ENCODE measurements at regions not wholly inside any gene's neighbourhood (a gene's known extent, or its start where the extent isn't known, plus 50 kb on each side); places are given as distances from the start of the nearest gene placed in this dataset.
"Not testable (repeated sequence)": the region's sequence is repeated elsewhere in the genome, so short reads cannot be mapped to it uniquely, and the experiment has no call there.

DNA sequence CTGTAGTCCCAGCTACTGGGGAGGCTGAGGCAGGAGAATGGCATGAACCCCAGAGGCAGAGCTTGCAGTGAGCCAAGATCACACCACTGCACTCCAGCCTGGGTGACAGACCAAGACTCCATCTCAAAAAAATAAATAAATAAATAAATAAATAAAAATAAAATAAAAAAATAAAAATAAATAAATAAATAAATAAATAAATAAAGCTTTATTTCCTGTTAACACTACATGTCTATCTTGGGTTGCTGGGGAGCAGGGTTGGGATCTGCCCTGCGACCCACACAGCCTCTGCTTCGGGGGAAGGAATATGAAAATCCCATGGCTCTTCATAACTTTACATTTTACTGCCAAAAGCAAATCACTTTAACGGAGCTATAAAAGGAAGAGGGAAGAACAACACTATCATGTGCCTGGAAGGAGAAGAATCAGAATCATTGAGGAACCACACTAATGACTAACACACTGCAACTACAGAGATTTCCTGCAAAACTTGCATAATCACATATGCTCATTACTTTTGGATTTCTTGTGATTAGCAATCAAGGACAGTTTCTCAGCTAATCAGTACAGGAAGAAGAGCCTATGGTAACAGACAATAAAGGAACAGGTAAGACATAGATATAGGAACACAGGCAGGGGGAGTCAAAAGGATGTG lies 72.8 kb upstream of the CD55 start:
- TF ChIP-seq, protein P1, sequence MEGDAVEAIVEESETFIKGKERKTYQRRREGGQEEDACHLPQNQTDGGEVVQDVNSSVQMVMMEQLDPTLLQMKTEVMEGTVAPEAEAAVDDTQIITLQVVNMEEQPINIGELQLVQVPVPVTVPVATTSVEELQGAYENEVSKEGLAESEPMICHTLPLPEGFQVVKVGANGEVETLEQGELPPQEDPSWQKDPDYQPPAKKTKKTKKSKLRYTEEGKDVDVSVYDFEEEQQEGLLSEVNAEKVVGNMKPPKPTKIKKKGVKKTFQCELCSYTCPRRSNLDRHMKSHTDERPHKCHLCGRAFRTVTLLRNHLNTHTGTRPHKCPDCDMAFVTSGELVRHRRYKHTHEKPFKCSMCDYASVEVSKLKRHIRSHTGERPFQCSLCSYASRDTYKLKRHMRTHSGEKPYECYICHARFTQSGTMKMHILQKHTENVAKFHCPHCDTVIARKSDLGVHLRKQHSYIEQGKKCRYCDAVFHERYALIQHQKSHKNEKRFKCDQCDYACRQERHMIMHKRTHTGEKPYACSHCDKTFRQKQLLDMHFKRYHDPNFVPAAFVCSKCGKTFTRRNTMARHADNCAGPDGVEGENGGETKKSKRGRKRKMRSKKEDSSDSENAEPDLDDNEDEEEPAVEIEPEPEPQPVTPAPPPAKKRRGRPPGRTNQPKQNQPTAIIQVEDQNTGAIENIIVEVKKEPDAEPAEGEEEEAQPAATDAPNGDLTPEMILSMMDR (IDR thresholded peaks at IDR 0.05; ENCODE audit: unreplicated experiment in 3 of 3): no peak
- Mint-ChIP-seq H3K27me3 (ENCODE audit: low read depth) (no peaks in the 10 kb centered on the region), H3K4me3 (no peak overlapping the region), H3K4me1 (no peaks in the 10 kb centered on the region), H3K27ac (no peak overlapping the region), H3K9me3 (peaks cover 10% of the 10 kb centered on the region), H3K36me3 (ENCODE audit: low read depth) (no peaks in the 10 kb centered on the region)

DNA sequence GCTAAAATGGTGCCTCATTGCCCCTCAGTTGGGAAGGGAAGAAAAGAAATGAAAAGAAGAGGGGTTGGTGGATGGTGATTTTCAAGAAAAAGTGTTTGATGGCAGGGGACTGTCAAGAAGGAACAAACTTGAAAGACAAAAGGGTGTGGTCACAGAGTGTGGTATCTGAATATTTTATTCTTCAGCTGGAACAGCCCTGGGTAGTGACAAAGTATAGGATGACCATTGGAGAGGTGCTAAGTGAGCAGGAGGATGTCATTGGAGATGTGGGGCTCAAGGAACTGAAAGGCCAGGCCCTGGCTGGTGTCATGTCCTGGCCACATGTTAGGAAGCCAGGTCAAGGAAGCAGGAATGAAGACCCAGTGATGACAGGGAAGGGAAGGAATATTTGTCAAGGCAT lies 71.0 kb upstream of the CD55 start:
- no peak overlapping the region for H3K4me3 Mint-ChIP-seq
- no peaks in the 10 kb centered on the region for H3K27me3 Mint-ChIP-seq (ENCODE audit: low read depth)
- no peaks in the 10 kb centered on the region for H3K36me3 Mint-ChIP-seq (ENCODE audit: low read depth)
- H3K4me1 Mint-ChIP-seq: no peaks in the 10 kb centered on the region
- peaks cover 18% of the 10 kb centered on the region for H3K9me3 Mint-ChIP-seq
- TF ChIP-seq, protein P1 (IDR thresholded peaks at IDR 0.05; ENCODE audit: unreplicated experiment in 3 of 3): no peak
- no peak overlapping the region for H3K27ac Mint-ChIP-seq

DNA sequence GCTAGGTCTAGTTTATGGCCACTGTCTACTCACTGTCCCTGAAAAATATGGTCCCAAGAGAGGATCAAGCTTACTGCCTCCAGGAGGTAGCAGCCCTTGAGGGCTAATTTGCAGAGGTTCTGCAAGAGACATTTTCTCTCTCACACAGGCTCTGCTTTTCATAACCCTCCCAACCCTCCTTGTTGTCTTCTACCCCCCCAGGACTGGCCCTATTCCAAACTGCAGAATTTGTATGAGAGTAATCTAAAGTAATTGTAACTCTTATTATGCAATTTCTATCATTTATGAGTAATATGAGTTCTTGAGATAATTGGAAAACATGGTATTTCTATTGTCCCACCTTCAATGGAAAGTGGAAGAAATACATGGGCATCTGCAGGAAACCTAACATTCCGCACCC lies 70.4 kb upstream of the CD55 start:
- peaks cover 20% of the 10 kb centered on the region for H3K9me3 Mint-ChIP-seq
- H3K27me3 Mint-ChIP-seq (ENCODE audit: low read depth): peaks cover 2% of the 10 kb centered on the region
- H3K27ac Mint-ChIP-seq: no peak overlapping the region
- TF ChIP-seq, protein P1 (IDR thresholded peaks at IDR 0.05; ENCODE audit: unreplicated experiment in 3 of 3): no peak
- H3K4me3 Mint-ChIP-seq: no peak overlapping the region
- no peaks in the 10 kb centered on the region for H3K36me3 Mint-ChIP-seq (ENCODE audit: low read depth)
- H3K4me1 Mint-ChIP-seq: no peaks in the 10 kb centered on the region

DNA sequence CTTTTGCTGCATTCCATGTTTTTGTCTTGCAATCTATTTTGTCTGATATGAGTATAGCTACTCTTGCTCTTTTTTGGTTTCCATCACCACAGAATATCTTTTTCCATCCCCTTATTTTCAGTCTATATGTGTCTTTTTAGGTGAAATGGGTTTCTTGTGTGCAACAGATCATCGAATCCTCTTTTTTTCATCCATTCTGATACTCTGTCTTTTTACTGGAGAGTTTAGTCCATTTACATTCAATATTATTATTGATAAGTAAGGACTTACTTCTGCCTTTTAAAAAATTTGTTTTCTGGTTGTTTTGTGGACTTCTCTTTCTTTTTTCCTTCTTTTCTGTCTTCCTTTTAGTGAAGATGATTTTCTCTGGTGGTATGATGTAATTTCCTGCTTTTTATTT lies 64.6 kb upstream of the CD55 start:
- H3K36me3 Mint-ChIP-seq (ENCODE audit: low read depth): no peaks in the 10 kb centered on the region
- H3K4me1 Mint-ChIP-seq: no peaks in the 10 kb centered on the region
- peaks cover 47% of the 10 kb centered on the region for H3K9me3 Mint-ChIP-seq
- H3K4me3 Mint-ChIP-seq: no peak overlapping the region
- no peak overlapping the region for H3K27ac Mint-ChIP-seq
- TF ChIP-seq, protein P1 (IDR thresholded peaks at IDR 0.05; ENCODE audit: unreplicated experiment in 3 of 3): no peak
- H3K27me3 Mint-ChIP-seq (ENCODE audit: low read depth): peaks cover 4% of the 10 kb centered on the region

DNA sequence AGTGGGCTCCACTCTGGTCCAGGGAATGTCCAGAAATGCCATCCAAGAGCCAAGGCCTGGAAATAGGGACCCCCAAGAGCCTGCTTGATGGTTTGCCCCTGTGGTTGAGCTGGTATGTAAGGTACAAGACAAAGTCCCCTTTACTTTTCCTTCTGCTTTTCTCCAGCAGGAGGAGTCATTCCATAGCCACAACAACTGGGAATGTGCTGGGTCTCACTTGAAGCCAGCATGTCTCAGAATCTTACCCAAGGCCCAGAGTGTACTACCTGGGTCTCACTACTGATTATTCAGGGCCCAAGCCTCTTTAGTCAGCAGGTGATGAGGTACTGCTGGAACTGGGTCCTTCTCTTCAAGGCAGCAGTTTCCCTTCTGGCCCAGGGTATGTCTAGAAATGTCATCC lies 62.1 kb upstream of the CD55 start:
- H3K4me3 Mint-ChIP-seq: no peak overlapping the region
- TF ChIP-seq, protein P1 (IDR thresholded peaks at IDR 0.05; ENCODE audit: unreplicated experiment in 3 of 3): no peak
- H3K9me3 Mint-ChIP-seq: peaks cover 30% of the 10 kb centered on the region
- H3K27ac Mint-ChIP-seq: no peak overlapping the region
- no peaks in the 10 kb centered on the region for H3K4me1 Mint-ChIP-seq
- no peaks in the 10 kb centered on the region for H3K36me3 Mint-ChIP-seq (ENCODE audit: low read depth)
- peaks cover 4% of the 10 kb centered on the region for H3K27me3 Mint-ChIP-seq (ENCODE audit: low read depth)

DNA sequence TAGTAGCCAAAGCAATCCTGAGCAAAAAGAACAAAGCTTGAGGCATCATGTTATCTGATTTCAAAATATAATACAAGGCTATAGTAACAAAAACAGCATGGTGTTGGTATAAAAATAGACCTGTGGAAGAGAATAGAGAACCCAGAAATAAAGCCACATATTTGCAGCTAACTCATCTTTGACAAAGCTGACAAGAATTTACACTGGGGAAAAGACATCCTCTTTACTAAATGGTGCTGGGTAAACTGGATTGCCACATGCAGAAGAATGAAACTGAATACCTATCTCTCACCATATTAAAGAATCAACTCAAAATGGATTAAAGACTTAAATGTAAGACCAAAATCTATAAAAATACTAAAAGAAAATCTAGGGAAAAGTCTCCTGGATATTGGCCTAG lies 59.5 kb upstream of the CD55 start:
- peaks cover 20% of the 10 kb centered on the region for H3K9me3 Mint-ChIP-seq
- H3K27ac Mint-ChIP-seq: no peak overlapping the region
- H3K4me3 Mint-ChIP-seq: no peak overlapping the region
- H3K4me1 Mint-ChIP-seq: no peaks in the 10 kb centered on the region
- no peaks in the 10 kb centered on the region for H3K36me3 Mint-ChIP-seq (ENCODE audit: low read depth)
- H3K27me3 Mint-ChIP-seq (ENCODE audit: low read depth): no peaks in the 10 kb centered on the region
- TF ChIP-seq, protein P1 (IDR thresholded peaks at IDR 0.05; ENCODE audit: unreplicated experiment in 3 of 3): no peak

DNA sequence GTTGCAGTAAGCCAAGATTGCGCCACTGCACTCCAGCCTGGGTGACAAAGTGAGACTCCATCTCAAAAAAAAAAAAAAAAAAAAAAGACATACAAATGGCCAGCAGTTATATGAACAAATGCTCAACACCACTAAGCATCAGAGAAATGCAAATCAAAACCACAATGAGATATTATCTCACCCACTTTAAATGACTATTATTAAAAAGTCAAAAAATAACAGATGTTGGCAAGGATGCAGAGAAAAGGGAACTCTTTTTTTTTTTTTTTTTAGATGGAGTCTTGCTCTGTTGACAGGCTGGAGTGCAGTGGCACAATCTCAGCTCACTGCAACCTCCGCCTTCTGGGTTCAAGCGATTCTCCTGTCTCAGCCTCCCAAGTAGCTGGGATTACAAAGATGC lies 58.6 kb upstream of the CD55 start:
- H3K36me3 Mint-ChIP-seq (ENCODE audit: low read depth); H3K27me3 Mint-ChIP-seq (ENCODE audit: low read depth); H3K4me1 Mint-ChIP-seq; H3K4me3 Mint-ChIP-seq; H3K27ac Mint-ChIP-seq: not testable (repeated sequence)
- H3K9me3 Mint-ChIP-seq: peaks cover 12% of the 10 kb centered on the region
